Fibroblast of skin of abdomen (primary cell): ENCODE measurements at regions not wholly inside any gene's neighbourhood (a gene's known extent, or its start where the extent isn't known, plus 50 kb on each side); places are given as distances from the start of the nearest gene placed in this dataset.

Source experiments
- DNase-seq: peaks from one replicate; pipeline ENCODE4 v3.0.0-alpha.2; 2013

DNA sequence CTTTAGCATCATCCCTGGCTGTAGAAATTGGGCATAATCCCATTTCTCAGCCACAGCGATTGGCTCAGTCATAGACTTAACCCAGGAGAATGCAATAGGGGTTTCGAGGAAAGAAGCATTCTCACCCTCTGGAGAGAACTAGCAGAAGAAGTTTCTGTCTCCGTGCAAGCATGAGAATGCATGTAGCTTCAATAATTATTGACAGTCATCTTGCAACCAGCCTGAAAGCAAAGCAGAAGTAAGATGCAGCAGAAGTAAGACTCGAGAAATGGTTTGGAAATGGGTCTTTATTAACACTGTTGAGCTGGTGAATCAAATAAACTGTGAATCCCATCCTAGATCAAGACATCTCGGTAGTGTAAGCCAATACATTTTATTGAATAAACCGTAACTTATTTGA is 828.8 kb upstream of the GJE1 start:
- DNase-seq, result no peak

DNA sequence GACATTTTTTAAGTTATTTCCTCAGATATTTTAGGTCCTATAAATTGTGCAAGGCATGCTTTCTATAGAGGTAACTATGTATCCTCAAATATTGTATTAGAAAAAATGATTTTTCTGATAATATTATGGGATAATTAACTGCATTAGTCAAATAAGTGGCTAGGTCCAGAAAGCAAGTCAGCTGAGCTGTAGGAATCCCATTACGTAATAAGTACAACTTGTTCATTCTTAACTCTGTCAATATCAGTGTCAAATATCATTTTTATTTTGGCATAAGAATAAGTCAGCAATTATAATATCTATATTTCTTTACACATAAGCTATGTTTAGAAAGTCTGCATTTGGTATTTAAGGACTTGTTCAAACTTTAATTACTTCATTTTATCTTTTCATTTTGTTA is 830.9 kb upstream of the GJE1 start:
- no peak for DNase-seq

DNA sequence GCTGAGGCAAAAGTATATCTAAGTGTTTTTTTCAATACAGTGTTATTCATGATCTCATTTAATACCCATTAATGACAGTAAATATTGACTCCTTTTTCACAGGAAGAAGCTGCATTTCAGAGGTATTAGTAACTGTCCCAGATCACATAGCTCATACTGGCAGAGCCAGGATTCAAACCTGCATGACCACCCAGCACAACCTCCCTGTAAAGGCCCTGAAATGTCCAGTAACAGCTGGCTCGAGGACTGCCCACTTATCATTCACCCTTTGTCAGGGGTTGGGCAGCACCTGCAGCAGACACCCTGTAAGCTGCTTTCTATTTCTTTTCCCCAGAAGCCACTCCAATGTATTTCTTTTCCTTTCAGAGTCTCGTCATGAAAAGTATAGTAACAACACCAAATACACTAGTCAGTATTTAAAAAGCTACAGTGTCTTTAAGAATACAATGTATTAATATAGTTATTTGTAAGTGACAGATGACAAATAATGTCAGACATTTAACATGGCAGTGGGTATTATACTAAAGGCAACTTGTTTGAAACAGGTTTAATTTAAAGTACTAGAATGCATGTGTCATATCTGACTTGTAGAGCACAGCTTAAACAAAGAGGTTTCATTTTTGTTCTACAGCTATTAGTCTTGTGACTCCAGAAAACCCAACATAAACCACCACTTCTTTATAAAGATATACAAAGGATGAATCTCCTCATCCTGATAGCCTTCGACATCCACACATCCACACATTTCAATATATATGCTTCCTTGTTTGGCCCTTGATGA is 841.6 kb upstream of the GJE1 start:
- no peak for DNase-seq

DNA sequence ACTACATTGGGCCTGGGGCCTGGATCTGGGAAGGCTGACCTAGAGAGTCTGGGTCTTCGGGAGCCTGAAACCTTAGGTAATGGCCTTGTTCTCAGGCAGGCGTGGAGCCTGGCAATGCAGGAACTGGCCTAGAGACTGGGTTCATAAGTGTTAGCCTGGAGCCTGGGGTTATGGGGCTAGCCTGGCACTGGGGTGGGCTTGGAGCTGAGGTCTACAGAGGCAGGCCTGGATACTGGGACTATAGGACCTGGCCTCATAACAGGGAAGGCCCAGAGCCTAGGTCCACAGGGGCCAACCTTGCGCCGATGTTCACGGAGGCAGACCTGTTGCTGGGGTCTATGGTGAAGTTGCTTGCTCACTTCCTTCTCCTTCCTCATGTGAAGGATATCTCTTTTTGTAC is 843.8 kb upstream of the GJE1 start:
- DNase-seq, result no peak

DNA sequence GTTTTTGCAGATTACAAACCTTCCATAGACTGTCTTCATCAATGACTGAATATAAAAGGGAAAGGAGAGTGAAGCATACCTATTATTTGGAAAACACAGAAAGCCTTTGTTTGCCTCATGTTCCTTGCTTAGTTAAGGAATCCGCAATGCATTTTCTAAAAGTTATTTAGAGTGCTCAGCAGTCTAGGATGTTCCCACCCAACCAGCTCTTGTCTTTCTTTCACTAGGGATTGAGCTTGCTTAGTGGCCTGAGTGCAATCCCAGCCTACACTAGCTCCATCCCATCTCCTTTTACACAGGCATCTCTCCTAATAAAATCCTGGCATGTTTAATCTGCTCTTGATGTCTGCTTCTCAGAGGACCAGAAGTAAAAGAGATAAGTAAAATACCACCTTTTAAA is 850.5 kb upstream of the GJE1 start:
- no peak for DNase-seq

DNA sequence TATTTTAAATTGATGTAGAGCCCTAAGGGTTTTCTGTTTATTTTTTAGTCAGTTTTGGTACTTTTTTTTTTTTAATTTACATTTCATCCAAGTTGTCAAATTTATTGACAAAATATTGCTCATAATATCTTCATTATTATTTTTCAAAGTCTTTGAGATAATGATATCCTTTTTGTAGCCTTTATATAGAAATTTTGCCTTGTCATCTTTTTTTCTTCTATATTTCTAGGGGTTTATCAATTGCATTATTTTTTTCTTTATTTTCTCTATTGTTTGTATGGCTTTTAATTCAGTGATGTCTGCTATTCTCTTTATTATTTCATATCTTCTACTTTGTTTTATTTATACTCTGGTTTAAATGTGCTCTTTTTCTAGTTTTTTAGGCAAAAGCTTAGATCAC is 863.0 kb upstream of the GJE1 start:
- DNase-seq, result no peak

DNA sequence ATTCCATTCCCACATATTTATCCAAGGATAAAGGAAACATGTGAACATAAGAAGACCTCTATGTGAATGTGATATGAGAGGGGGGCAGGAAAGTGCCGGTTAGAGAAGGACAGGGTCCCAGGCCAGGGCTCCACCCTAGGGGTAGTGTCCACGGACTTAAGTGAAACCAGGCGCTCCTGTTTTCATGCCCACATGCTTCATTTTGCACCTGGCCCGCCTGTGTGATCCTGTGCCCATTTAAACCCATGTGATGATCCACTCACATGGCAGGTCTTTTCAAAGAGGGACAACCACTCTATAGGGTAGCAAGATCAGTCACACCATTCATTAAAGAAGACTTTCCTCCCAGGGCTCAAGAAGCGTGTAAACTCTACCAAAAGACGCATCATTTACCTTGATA is 865.3 kb upstream of the GJE1 start:
- no peak for DNase-seq

DNA sequence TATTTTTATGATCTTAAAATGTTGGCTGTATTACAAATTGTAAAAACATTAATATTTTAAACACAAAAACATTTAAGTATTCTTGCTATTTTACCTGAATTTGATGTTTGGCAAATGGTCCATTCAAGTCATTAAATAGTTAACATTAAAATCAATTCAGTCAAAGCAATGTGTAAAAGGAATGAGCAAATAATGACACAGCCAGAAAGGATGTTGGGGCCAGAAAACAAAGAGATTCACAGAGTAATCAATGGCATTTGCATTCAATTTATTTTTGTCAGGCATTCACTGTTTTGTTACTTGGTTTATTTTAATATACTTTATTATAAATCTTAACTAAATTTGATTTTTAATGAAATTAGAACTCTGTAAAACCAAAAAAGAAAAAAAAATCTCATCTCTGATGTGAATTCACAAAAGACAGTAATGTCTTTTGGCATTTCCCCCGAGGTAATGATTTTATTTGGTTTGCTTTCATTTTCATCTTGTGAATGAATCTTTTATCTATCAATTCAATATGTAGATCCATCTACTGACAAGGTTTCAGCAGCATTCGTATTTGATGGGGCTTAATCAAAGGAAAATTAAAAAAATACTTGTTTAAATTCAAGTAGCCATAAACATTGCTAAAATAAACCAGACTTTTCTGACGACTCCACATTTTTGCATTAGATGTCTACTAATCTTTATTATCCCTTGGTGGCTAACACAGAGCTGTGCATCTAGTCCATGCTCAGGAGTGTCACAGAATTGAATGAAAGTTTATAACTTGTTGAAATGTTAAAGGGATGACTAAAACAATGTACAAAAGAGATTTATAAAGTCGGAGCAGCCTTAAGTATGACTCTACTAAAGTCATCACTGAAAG is 866.7 kb upstream of the GJE1 start:
- peak; percentile 5 for DNase-seq

DNA sequence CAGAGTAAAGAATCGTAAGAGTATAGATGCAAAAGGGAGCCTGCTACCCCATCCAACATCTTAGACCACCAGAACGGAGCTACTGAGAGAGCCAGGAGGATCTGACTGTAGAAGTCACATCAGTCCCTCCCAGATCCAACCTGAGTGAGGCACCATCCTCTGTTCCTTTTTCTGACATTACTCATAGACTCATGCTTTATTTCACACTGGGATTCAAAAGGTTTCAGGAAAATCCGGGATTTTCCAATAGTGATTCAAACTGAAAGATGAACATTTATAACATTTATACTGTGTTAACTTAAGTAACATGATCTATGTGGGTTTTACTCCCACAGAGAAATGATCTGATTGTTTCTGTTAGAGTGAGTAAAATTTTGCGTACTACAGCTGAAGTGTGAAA is 868.6 kb upstream of the GJE1 start:
- DNase-seq, result peak; percentile 11

DNA sequence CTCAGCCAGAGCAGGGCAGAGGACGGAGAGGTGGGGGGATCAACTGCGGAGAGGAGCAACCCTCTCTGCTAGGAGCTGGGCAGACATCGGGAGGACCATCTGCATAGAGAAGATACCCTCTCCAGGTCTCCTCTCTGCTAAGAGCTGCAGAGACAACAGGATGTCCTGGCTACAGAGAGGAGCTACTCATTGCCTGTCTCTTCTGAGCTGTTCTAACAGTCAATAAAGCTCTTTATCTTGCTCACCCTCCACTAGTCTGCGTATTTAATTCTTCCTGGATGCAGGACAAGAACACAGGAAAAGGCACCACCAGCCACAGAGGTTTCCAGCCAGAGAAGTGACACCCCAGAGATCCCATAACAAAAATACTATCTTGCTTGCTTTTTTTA is 871.1 kb upstream of the GJE1 start:
- no peak for DNase-seq

DNA sequence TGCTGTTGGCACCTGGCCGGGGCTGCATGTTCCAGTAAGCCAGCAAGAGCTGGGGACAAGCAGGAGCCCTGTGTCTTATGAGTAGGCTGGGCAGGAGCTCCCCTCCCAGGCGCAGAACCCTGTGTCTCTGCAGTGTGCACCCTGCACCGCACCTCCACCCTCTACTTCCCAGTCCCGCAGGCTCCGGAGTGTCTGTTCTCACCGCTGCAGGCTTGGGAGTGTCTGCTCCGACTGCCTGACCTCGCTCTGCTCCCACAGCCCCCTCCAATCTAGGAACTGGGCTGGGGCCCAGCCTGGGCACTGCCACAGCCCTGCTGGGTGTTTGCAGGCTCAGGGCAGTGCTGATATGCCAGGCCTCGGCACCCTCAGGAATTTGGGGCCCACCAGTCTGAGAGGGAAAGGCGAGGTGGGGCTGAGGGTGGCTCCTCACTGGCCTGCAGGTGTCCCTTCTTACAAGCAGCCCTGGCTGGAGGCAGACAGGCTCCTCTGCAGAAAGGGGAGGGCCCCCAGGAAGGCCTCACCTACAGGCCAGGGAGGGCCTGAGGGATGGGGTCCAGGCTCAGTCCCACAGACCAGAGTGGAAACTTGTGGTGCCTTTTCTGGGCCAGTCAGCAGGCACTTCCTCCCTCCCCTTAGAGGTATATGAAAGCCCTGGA is 871.6 kb upstream of the GJE1 start:
- no peak for DNase-seq

DNA sequence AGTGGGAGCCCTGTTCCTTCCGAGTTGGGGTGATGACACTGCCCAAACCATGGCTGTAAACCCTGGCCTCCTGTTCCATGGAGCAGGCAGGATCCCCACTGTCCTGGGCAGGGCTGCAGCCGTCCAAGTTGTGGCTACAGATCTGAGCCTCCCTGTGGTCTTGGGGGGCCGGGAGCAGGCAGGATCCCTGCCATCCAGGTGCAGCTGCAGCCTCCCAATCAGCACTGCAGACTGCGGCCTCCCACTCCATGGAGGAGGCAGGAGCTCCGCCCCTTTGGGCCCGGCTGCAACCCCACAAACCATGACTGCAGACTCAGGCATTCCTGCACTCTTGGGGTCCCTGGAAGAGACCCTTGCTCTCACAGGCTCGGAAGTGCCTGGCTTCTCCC is 872.1 kb upstream of the GJE1 start:
- DNase-seq, result no peak

DNA sequence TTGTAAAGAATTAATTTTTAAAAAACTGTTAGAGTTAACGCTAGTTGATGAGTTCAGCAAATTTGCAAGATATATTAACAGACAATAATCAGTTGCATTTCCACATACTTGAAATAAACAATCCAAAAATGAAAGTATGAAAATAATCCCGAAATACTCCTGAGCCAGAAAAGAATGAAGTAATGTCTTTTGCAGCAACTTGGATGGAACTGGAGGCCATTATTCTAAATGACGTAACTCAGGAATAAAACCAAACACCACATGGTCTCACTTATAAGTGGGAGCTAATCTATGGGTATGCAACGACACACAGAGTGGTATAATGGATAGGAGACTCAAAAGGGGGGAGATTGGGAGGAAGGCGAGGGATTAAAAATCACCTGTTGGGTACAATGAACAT is 872.9 kb upstream of the GJE1 start:
- no peak for DNase-seq

DNA sequence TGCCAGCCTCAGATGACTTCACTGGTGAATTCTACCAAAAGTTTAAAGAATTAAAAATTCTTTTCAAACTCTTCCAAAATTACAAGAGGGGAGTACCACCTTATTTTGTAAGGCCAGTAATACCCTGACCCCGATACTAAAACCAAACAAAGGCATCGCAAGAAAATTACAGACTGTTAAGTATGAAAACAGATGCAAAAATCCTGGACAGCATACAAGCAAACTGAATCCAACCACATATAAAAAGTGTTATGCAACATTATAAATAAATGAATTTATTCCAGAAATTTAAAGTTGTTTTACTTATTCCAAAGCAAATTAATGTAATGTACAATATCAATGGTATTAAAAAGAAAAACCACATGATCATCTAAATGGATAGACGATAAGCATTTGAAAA is 873.6 kb upstream of the GJE1 start:
- DNase-seq, result no peak

DNA sequence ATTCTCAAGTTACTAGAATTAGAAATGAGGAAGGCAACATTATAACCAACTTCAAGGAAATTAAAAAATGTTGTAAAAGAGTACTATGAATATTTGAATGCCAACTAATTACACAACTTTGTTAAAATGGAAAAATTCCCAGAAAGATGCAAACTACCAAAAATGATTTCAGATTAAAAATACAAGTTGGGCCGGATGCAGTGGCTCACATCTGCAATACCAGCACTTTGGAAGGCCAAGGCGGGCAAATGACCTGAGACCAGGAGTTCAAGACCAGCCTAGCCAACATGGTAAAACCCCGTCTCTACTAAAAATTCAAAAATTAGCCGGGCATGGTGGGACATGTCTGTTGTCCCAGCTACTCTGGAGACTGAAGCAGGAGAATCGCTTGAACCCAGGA is 874.2 kb upstream of the GJE1 start:
- DNase-seq, result no peak

DNA sequence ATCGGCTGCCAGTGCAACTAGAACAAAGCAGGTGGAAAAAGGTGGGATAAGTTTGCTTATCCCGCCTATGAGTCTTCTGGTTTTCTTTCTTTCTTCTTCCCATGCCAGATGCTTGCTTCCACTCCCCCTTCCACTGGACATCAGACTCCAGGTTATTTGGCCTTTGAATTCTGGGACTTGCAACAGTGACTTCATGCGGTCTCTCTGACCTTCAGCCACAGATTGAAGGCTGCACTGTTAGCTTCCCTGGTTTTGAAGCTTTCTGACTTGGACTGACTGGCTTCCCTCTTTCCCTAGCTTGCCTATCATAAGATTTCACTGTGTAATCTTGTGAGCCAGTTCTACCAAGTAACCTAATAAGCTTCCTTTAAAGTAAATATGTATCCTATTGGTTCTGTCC is 878.4 kb upstream of the GJE1 start:
- no peak for DNase-seq

DNA sequence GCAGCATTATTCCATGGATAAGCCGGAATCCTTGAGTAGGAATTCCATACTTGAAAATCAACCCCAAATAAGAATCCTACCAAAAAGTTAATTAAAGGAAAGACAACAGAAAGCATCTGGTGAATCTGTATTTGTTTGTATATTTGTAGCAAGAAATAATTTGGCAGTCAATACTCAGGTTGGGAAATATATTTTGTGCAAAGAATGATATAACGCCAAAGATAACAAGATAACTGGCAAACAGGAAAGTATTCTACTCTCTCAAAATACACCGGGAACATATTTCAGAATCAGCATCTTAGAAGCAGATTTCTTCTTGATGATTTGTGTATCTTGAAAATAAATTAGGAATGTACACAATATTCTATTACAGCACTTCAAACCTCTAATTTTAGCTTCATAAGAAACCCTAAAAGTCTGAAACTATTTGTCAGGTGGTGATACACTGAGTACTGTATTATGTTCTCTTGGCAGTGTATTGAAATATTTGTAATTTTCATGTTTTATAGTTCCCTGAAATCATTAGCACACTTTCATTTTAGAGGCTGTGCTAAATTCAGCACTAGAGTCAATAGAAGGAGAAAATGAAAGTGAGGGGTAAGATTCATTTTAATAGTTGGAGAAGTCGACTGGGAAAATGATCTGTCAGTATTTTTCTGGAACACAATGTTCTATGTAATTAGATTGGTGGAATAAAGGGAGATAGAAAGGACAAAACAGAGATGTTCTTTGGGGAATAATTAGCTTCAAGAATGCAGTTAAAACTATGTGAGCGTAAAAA is 879.7 kb upstream of the GJE1 start:
- DNase-seq, result no peak

DNA sequence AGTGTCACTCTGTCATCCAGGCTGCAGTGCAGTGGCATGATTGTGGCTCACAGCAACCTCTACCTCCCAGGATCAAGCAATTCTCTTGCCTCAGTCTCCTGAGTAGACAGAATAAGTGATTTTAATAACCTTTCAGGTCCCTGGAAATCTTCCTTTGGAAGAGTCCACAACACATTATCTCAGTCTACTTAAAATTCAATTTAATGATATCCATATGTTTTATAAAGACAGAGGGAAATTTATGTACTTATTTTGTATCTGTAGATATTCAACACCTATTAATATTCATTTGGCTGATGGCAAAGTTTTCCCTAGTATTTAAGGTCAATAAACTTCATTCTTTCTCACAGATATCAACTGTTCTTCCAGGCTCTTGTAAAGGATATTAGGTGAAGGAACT is 881.4 kb upstream of the GJE1 start:
- no peak for DNase-seq

DNA sequence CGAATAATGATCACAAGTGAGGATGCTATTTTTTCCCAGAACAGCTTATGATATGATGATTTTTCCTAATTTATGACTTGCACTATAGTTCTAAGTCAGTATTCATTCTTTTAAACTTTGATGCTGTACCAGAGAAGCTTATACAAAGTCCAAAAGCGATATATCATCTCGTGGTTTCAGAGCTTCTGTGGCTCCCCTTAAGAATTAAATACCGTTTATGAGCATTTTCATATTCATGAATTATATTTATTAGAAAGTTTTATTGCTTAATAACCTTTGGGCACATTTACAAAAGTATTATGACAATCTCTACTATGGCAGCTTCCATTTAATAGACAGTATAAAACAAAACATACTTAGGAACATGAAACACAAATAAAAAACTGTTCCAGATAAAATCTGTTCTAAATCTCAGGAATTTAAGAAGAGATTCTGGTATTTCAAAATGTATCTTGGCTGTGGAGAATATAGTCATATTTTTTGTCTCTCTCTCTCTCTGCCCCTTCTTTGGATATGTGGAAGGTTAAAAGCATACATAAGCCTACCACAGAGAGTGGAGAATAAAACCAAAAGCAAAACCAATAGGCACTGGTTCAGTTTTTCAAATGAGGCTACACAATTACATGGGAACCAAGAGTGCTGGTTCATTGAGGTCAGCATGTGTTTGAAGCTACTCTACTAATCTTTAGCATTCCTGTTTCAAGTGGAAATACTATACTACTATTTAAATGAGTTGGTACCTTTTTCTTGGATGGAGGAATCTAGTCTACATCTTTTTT is 884.5 kb upstream of the GJE1 start:
- DNase-seq, result peak; percentile 12

DNA sequence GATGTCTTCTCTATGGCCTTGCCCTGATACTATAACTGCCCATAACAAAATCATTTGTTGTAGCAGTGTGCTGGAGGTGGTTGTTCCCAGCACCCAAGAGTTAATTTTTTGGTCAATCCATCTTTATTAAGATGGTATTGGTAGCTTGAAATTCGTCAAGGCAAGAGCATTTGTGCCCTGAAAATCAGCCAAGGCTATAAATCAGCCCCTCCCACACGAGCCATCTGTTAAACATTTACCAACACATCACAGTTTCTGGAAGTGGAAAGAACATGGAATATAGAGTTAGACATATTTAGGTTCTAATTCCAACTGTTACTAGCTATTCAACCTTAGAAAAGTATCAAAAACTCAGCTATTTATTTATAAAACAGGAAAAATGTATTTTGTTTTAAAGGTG is 888.4 kb upstream of the GJE1 start:
- peak; percentile 21 for DNase-seq

DNA sequence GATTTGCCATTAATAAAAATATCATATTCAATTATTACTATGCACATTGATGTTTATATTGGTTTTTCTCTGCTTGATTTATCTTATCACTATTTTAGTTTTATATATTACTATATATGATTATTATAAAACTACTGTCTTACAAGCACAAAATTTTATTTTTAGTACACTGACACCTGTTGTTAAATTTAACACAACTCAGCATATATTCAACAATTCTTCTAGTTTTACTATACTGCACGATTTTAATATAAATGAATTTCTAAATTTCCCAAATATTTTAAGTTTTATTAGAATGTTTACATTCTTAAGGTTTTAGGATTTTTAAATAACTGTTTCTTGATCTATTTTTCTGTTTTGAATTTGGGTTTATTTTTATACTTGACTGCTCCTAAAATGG is 889.8 kb upstream of the GJE1 start:
- no peak for DNase-seq

DNA sequence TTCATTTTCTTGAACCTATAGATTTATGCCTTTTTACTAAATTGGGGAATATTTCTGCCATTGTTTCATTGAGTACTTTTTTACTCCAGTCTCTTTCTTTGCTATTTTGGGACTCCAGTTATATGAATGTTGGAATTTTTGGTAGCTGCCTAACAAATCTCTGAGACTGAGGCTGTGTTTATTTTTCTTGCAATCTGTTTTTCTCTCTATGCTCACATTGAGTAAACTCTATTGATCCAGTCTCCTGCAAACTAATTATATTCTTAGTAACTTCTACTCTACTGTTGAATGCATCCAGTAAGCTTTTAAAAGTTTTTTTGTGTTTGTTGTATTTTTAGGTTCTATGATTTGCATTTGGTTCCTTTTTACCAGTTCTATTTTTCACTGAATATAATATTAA is 903.4 kb upstream of the GJE1 start:
- no peak for DNase-seq
